Thoracic aorta (tissue), 2 donors: ENCODE measurements at regions not wholly inside any gene's neighbourhood (a gene's known extent, or its start where the extent isn't known, plus 50 kb on each side); places are given as distances from the start of the nearest gene placed in this dataset.
A peak's percentile ranks its signal among the peaks of the same experiment; 100 is the strongest.

Experiments
- ATAC-seq: fragments of 150-250 bp; one replicate; pipeline ENCODE4 v1.8.0; 2017; ENCODE audit warnings: low read depth; ENCODE audit not compliant: insufficient number of reproducible peaks, low FRiP score
- DNase-seq: peaks from one replicate; pipeline ENCODE4 v3.0.0-alpha.2; 2020; ENCODE audit warnings: low spot score
- H3K27ac ChIP-seq, 2 donors: fragments of 200-600 bp; sonication (generic); 1 replicate in 1 of 2; 2 replicates in 1 of 2; pipeline ENCODE4 v1.5.1; 2016; ENCODE audit warnings: mild to moderate bottlenecking in 2 of 2, moderate library complexity in 2 of 2
- H3K27me3 ChIP-seq: fragments of 200-600 bp; sonication (generic); replicated peaks from 2 replicates; pipeline ENCODE4 v1.6.0; 2016; ENCODE audit warnings: mild to moderate bottlenecking; ENCODE audit not compliant: insufficient read depth
- H3K36me3 ChIP-seq: fragments of 200-600 bp; sonication (generic); one replicate; pipeline ENCODE4 v1.5.1; 2016
- H3K4me1 ChIP-seq, 2 donors: fragments of 200-600 bp; sonication (generic); 1 replicate in 1 of 2; 2 replicates in 1 of 2; pipeline versions ENCODE4 v1.5.1 to v1.6.0; 2016; ENCODE audit warnings: low read depth in 2 of 2, mild to moderate bottlenecking in 1 of 2; ENCODE audit not compliant: control insufficient read depth in 1 of 2
- H3K4me3 ChIP-seq: fragments of 200-600 bp; sonication (generic); 2 replicates; pipeline ENCODE4 v1.5.1; 2016; ENCODE audit warnings: mild to moderate bottlenecking
- H3K9me3 ChIP-seq: fragments of 200-600 bp; sonication (generic); 2 replicates; pipeline ENCODE4 v1.5.1; 2016
- TF ChIP-seq, protein P1 (sequence below): fragments of 200-600 bp; sonication (generic); IDR thresholded peaks from one replicate; pipeline ENCODE4 v1.5.1; 2019; ENCODE audit warnings: antibody characterized with exemption

DNA sequence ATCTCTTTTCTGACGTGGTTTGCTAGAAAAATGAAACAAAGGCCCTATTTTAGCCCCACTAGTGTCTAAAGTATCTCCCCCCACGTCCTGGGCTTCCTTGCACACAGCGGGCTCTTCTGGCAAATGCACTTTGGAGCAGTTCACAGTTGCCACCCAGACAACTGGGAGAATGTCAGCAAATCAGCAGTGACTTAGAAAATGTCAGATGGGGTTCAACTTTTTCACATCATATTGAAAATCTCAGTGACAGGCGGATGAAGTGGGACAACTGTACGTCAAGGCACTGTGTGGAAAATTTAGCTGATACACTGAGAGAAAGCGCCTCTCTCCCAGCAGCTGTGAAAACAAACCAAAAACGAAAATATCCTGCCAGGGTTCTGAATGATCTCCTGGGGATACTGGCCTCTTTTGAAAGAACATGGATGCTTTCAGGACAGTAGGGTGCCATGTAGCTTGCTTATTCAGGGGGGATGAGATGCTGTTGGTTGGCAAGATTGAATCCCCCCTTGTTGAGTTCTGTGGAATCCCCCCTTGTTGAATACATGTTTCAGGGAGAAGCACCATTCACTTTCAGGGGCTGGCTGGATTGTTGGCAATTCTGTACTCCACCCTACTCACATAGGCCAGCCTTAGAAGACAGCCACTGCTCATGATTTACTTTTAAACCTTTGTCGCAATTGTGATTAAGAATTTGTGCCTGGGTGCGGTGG is 372.8 kb upstream of the CELF2 start:
- TF ChIP-seq, protein P1, sequence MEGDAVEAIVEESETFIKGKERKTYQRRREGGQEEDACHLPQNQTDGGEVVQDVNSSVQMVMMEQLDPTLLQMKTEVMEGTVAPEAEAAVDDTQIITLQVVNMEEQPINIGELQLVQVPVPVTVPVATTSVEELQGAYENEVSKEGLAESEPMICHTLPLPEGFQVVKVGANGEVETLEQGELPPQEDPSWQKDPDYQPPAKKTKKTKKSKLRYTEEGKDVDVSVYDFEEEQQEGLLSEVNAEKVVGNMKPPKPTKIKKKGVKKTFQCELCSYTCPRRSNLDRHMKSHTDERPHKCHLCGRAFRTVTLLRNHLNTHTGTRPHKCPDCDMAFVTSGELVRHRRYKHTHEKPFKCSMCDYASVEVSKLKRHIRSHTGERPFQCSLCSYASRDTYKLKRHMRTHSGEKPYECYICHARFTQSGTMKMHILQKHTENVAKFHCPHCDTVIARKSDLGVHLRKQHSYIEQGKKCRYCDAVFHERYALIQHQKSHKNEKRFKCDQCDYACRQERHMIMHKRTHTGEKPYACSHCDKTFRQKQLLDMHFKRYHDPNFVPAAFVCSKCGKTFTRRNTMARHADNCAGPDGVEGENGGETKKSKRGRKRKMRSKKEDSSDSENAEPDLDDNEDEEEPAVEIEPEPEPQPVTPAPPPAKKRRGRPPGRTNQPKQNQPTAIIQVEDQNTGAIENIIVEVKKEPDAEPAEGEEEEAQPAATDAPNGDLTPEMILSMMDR = no peak
- Histone ChIP-seq H3K36me3 (no peaks in the 10 kb centered on the region), H3K9me3 (no peaks in the 10 kb centered on the region), H3K4me1 (peaks cover 21 to 50% of the 10 kb centered on the region in 2 donors), H3K27ac (peak overlapping the region; percentile 43 to 53), H3K27me3 (no peaks in the 10 kb centered on the region), H3K4me3 (peak overlapping the region; percentile 2)
- DNase-seq = no peak
- ATAC-seq = no peak

DNA sequence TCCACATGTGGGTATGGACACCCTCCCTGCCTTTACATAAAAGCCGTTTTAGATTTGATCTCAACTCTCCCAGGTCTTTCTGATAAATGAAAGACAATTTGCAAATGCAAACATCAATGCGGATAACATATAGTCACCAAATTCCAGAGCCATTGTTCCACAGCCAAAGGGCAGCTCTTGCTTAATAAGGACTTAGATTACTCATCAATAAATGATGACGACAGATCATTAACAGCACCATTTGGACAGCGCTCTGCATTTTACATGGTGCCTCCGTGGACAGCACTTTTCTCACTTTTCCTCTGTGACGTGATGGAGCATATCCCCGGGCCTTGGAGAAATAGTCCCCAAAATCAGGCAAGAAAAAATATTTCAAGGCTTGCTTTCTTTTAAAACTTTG is 370.3 kb upstream of the CELF2 start:
- no peaks in the 10 kb centered on the region for H3K36me3 ChIP-seq
- no peak overlapping the region for H3K4me3 ChIP-seq
- no peaks in the 10 kb centered on the region for H3K27me3 ChIP-seq
- no peaks in the 10 kb centered on the region for H3K9me3 ChIP-seq
- no peak for ATAC-seq
- no peak overlapping the region for H3K27ac ChIP-seq
- TF ChIP-seq, protein P1 = no peak
- DNase-seq = no peak
- H3K4me1 ChIP-seq = peaks cover 11 to 34% of the 10 kb centered on the region in 2 donors

DNA sequence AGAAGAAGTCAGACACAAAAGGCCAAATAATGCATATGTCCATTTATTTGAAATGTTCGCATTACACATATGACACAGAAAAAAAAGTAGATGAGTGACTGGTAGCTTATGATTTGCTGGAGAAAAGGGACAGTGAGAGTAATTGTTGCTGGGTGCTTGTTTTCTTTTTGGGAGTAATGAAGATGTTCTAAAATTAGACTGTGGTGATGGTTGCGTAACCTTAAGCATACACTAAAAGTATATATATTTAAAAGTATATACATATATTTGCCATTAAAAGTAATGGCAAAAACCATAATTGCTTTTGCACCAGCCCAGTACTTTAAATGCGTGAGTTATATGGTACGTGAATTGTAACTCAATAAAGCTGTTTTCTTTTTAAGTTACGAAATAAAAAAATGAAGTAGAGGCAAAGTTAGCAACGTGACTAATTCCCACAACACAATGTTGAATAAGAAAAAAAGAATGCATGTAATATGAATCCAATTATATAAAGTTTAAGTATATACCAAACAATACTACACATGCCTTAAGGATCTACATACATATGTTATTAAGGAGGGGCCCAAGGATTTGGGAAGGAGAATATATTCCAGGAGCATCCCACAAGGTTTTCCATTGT is 360.4 kb upstream of the CELF2 start:
- TF ChIP-seq, protein P1 = no peak
- no peak overlapping the region for H3K4me3 ChIP-seq
- no peaks in the 10 kb centered on the region for H3K27me3 ChIP-seq
- ATAC-seq (no peak), DNase-seq (no peak)
- peaks cover 0 to 9% of the 10 kb centered on the region in 2 donors for H3K4me1 ChIP-seq
- H3K9me3 ChIP-seq = no peaks in the 10 kb centered on the region
- H3K27ac ChIP-seq = no peak overlapping the region
- H3K36me3 ChIP-seq = no peaks in the 10 kb centered on the region

DNA sequence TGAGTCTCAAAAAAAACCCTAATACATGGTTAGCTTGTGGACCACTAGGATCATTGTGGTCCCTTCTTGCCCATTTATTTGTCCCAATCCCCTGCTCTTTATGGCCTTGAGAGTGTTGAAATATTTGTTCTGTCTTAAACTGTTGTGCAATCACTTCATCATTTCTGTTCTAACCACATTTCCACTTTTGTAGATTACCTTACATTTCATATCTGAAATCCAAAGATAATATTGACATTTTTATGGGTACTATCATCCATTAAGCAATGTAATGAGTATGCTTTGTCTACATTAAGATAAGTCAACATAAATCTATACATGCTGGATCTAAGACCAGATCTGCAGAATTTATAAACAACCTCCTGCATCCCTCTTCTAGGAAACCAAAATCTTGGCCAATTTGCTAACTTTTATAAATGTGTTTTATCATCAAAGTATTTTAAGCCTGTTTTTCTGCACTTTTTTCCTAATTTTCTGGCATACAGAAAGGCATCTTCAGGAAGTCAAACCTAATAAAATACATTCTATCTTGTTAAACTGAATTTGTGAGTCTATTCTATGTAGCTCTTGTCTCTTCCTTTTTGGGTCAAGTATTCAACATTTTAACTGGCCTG is 359.4 kb upstream of the CELF2 start:
- peaks cover 0 to 9% of the 10 kb centered on the region in 2 donors for H3K4me1 ChIP-seq
- ATAC-seq (no peak), DNase-seq (no peak)
- no peaks in the 10 kb centered on the region for H3K36me3 ChIP-seq
- TF ChIP-seq, protein P1 = no peak
- H3K4me3 ChIP-seq = no peak overlapping the region
- H3K27me3 ChIP-seq = no peaks in the 10 kb centered on the region
- no peaks in the 10 kb centered on the region for H3K9me3 ChIP-seq
- peak overlapping the region in 1 of 2 donors; percentile 8 for H3K27ac ChIP-seq

DNA sequence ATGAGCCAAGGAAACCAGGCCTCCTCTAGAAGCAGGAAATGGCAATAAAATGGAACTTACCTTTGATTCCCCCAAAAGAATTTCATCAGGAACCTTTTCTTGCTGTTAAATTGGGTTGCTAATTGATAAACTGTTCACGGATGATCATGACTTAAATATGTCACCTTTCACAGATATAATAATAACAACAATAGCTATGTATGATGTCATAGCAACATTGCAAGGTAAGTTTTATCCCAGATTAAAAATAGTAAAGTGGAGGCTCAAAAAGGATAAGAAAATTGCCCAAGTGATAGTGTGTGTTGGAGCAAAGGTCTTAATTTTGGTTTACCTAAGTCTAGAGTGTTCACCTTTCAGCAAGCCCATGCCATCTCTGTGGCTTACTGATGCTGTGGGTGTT is 357.6 kb upstream of the CELF2 start:
- Histone ChIP-seq H3K4me1 (peaks cover 0 to 15% of the 10 kb centered on the region in 2 donors), H3K9me3 (no peaks in the 10 kb centered on the region), H3K36me3 (no peaks in the 10 kb centered on the region), H3K27ac (no peak overlapping the region), H3K27me3 (no peaks in the 10 kb centered on the region), H3K4me3 (no peak overlapping the region)
- DNase-seq (no peak), ATAC-seq (no peak)
- TF ChIP-seq, protein P1 = no peak
